ENCODE measurements at regions not wholly inside any gene's neighbourhood (a gene's known extent, or its start where the extent isn't known, plus 50 kb on each side); places are given as distances from the start of the nearest gene placed in this dataset.

DNA sequence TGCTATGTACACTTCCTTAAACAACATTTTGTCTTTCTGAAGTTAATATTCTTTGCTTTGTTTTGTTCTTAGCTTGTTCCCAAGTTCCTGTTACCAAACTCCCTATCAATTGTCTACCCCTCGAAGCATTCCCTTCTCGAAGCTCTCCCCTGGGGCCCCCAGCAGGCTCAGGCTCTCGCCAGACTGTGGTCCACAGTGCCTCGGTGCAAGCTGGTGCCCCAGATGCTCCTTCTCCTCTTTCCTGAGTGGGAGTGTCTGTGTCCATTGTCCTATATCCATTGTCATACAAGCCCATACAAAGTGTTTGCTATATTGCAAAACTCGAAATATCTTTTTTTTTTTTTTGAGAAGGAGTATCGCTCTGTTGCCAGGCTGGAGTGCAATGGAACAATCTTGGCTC lies 51.7 kb upstream of the RTL6 start:
- TF ChIP-seq, protein P1, sequence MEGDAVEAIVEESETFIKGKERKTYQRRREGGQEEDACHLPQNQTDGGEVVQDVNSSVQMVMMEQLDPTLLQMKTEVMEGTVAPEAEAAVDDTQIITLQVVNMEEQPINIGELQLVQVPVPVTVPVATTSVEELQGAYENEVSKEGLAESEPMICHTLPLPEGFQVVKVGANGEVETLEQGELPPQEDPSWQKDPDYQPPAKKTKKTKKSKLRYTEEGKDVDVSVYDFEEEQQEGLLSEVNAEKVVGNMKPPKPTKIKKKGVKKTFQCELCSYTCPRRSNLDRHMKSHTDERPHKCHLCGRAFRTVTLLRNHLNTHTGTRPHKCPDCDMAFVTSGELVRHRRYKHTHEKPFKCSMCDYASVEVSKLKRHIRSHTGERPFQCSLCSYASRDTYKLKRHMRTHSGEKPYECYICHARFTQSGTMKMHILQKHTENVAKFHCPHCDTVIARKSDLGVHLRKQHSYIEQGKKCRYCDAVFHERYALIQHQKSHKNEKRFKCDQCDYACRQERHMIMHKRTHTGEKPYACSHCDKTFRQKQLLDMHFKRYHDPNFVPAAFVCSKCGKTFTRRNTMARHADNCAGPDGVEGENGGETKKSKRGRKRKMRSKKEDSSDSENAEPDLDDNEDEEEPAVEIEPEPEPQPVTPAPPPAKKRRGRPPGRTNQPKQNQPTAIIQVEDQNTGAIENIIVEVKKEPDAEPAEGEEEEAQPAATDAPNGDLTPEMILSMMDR (IDR thresholded peaks at IDR 0.05; ENCODE audit: low read depth, low read length) = no peak
- DNase-seq (ENCODE audit: extremely low read depth, low read depth) = no peak

DNA sequence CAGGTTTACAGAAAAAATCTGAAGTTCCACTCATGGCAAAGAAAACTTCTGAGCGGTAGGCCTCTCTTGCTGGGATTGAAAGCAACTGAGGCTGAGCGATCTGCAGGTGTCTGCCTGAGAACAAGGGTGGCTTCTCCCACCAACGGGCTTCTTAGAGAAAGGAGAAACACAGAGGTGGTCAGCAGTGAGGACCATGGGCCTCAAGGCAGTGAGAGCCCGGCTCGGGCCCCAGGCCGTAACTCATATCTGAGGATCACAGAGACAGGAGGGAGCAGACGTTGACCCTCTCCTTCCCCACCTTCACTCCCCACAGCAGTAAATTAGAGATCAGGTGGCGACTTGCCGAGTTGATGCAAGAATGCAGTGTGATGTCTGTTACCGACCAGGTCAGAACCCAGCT lies 50.9 kb upstream of the RTL6 start:
- no peak for DNase-seq (ENCODE audit: extremely low read depth, low read depth)
- TF ChIP-seq, protein P1 (IDR thresholded peaks at IDR 0.05; ENCODE audit: low read depth, low read length) = no peak

Data from AG09319 (cell line).